GM19372 (cell line): ENCODE measurements at regions not wholly inside any gene's neighbourhood (a gene's known extent, or its start where the extent isn't known, plus 50 kb on each side); places are given as distances from the start of the nearest gene placed in this dataset.

Source experiments
- ATAC-seq: cut with Tn5 transposase; IDR thresholded peaks from one replicate; pipeline ENCODE4 v1.9.1; 2021; ENCODE audit warnings: mild to moderate bottlenecking, low read depth, moderate library complexity; ENCODE audit not compliant: unreplicated experiment

GRCh38 chr4:33255094-33255493, 2534.9 kb downstream of the PCDH7 start:
- no peak for ATAC-seq

- ATAC-seq, result no peak
Measured at GRCh38 chr4:33255507-33255906, 2535.3 kb downstream of the PCDH7 start.

- ATAC-seq, result no peak
Measured at GRCh38 chr4:33262824-33263223, 2542.7 kb downstream of the PCDH7 start.

GRCh38 chr4:33268776-33269175, 2548.6 kb downstream of the PCDH7 start:
- ATAC-seq, result no peak

- ATAC-seq, result no peak
Measured at GRCh38 chr4:33270403-33270802, 2550.2 kb downstream of the PCDH7 start.

GRCh38 chr4:33272722-33273121, 2552.6 kb downstream of the PCDH7 start:
- no peak for ATAC-seq

GRCh38 chr4:33283818-33284217, 2563.6 kb downstream of the PCDH7 start:
- ATAC-seq, result no peak

- no peak for ATAC-seq
Measured at GRCh38 chr4:33296876-33297455, 2576.8 kb downstream of the PCDH7 start.

GRCh38 chr4:33302321-33302720, 2582.2 kb downstream of the PCDH7 start:
- no peak for ATAC-seq

- ATAC-seq, result no peak
Measured at GRCh38 chr4:33306131-33306530, 2586.0 kb downstream of the PCDH7 start.

GRCh38 chr4:33316033-33316432, 2595.9 kb downstream of the PCDH7 start:
- ATAC-seq, result no peak

- no peak for ATAC-seq
Measured at GRCh38 chr4:33316578-33316977, 2596.4 kb downstream of the PCDH7 start.

GRCh38 chr4:33323393-33323792, 2603.2 kb downstream of the PCDH7 start:
- ATAC-seq, result no peak

- no peak for ATAC-seq
Measured at GRCh38 chr4:33334416-33334815, 2614.2 kb downstream of the PCDH7 start.

GRCh38 chr4:33339762-33340161, 2619.6 kb downstream of the PCDH7 start:
- no peak for ATAC-seq

- no peak for ATAC-seq
Measured at GRCh38 chr4:33340168-33340567, 2620.0 kb downstream of the PCDH7 start.

GRCh38 chr4:33349376-33349775, 2629.2 kb downstream of the PCDH7 start:
- ATAC-seq, result no peak

- ATAC-seq, result no peak
Measured at GRCh38 chr4:33357121-33357520, 2637.0 kb downstream of the PCDH7 start.

- no peak for ATAC-seq
Measured at GRCh38 chr4:33369446-33369845, 2649.3 kb downstream of the PCDH7 start.

GRCh38 chr4:33381816-33382215, 2661.6 kb downstream of the PCDH7 start:
- no peak for ATAC-seq

- no peak for ATAC-seq
Measured at GRCh38 chr4:33386764-33387163, 2666.6 kb downstream of the PCDH7 start.

- ATAC-seq, result no peak
Measured at GRCh38 chr4:33390976-33391375, 2670.8 kb downstream of the PCDH7 start.
